Activated naive CD4-positive, alpha-beta T cell treated with anti-CD3 and anti-CD28 coated beads, Interleukin-2, amount 50 U/mL, for 16 hours (primary cell): ENCODE measurements at regions not wholly inside any gene's neighbourhood (a gene's known extent, or its start where the extent isn't known, plus 50 kb on each side); places are given as distances from the start of the nearest gene placed in this dataset.

Experiments
- DNase-seq: peaks from one replicate; pipeline ENCODE4 v3.0.0-alpha.2; 2020

DNA sequence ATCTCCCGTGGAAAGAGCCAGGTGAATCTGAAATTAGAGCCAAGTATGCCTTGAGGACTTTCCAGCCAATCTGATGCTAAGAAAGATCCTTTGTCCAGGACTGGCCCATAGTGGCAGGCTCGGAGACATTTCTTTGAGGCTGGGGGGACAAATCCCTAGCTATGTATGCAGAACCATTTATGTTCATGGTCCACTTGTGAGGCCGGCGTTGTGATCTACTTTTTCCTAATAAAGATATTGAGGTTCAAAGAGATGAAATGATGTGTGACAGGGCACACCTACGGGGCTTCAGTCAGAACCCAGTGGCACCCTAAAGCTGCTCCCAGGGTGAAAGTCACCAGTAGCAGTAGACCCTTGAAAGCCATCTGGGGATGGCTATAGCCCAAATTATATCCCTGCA, 120.3 kb upstream of the MAFB start:
- DNase-seq = no peak

GRCh38 chr20:40810332-40811000, 121.4 kb upstream of the MAFB start:
- DNase-seq = no peak

GRCh38 chr20:40811004-40811403, 122.0 kb upstream of the MAFB start:
- DNase-seq = no peak

GRCh38 chr20:40811660-40812414, 122.8 kb upstream of the MAFB start:
- DNase-seq = no peak

- no peak for DNase-seq
These were observed 123.4 kb upstream of the MAFB start for GRCh38 chr20:40812415-40812925.

DNA sequence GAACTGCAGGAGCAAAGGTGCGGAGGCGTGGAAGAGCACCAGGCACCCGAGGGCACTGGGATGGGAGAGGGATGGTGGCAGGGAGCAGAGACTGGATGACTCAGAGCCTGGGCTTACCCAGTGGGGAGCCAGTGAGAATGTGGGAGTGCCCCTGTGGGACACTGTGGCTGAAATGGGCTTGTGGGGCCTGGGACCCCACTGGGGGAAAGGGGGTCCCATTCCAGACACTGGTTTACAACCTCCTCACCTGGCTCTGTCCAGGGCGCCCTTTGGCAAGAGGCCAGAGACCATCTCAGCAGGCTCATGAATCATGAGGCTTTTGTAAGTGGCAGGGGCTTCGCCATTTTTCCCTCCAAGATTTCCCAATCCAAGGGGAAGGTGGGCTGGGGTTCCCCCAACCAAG, 124.0 kb upstream of the MAFB start:
- no peak for DNase-seq

GRCh38 chr20:40813708-40814630, 124.9 kb upstream of the MAFB start:
- DNase-seq = no peak

- no peak for DNase-seq
These were observed 125.6 kb upstream of the MAFB start for GRCh38 chr20:40814631-40814960.

DNA sequence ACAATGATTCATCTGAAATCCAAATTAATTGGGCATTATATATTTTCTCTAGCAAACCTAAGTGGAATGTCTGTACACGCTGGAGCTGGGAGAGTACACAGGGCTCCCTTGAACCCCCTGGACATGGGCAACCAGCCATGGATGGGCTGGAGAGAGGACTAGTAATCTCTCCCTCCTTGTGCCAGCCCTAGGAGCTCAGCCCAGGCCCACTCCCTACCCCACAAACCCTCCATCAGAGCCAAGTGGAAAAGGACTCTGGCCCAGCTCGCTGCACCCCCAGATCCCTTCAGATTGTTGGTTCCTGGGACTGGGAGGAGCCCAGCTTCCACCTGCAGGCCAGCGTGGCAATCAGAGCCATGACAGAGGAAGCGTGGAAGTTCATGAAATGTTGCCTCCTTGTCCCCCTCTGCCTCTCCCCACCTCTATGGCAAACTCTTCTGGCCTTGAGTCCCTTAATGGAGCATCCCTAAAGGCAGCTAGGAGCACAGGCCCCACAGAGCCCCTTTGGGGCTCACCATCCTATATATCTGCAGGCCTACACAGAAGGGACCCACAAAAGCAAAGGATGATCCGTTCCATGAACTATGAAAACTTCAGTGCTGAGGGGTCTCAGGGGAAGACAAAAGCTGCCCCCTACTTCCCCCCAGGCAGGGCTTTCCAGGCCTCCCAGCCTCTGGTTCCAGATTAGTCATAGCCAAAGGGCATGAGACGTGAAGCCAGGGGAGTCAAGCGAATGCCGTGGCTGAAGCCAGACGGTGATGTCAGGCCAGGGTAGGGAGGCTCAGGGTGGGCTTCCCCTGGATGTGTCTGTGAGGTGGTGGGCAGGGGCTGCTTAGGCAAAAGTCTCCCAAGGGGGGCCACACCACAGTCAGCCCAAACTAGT, 126.4 kb upstream of the MAFB start:
- DNase-seq = no peak

DNA sequence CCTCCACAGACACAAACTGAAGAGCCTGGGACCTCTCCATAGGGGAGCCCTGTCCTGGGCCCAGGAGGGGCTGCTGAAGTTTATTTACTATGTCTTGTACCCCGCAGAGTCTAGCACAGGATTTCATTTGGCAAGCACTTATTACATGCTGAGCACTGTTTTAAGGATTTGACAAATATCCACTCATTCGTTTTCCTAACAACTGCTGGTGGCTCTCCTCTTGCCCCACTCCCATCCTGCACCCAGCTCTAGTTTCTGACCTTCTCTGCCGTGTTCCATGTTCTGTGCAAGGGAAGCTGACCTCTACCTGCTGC, 127.0 kb upstream of the MAFB start:
- no peak for DNase-seq

GRCh38 chr20:40821429-40821828, 132.4 kb upstream of the MAFB start:
- no peak for DNase-seq

GRCh38 chr20:40826699-40827098, 137.7 kb upstream of the MAFB start:
- DNase-seq = no peak

- no peak for DNase-seq
These were observed 146.3 kb upstream of the MAFB start for GRCh38 chr20:40835321-40835720.

GRCh38 chr20:40838509-40838908, 149.5 kb upstream of the MAFB start:
- DNase-seq = no peak

- DNase-seq = no peak
These were observed 154.2 kb upstream of the MAFB start for GRCh38 chr20:40843251-40843650.

- DNase-seq = no peak
These were observed 155.3 kb upstream of the MAFB start for GRCh38 chr20:40844332-40844731.

- no peak for DNase-seq
These were observed 159.1 kb upstream of the MAFB start for GRCh38 chr20:40848096-40848495.

- DNase-seq = no peak
These were observed 159.5 kb upstream of the MAFB start for GRCh38 chr20:40848526-40848925.

DNA sequence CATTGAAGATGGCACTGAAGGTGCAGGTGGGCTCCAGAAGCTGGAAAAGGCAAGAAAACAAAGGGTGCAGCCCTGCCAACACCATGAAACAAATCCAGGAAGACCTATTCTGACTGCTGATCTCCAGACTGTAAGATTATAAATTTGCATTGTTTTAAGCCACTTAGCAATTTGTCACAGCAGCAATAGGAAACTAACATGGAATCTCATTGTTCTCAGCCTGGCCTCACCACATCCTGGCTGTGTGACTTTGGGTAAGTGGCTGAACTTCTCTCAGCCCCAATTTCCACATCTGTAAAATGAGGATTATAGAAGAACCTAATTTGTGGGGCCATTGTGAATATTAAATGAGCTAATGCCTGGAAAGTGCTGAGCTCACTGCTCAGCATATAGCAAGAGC, 160.4 kb upstream of the MAFB start:
- no peak for DNase-seq

DNA sequence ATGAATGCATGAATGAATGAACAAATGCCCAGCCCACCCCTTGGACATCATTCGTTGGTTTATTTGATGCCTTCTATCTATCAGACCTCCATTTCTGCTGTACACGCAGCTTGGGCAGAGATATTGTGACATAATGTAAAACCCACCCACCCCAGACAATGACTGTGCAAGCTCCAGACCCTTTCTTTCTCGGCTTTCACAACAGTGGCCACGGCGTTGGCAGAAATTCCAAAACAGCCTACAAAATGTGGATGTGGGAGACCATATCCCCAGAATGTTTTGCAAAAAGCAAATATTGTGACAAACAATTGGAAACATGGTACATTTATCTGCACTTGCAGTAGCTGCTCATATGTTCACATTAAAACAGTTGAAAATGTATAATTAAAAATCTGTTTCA, 162.0 kb upstream of the MAFB start:
- no peak for DNase-seq

DNA sequence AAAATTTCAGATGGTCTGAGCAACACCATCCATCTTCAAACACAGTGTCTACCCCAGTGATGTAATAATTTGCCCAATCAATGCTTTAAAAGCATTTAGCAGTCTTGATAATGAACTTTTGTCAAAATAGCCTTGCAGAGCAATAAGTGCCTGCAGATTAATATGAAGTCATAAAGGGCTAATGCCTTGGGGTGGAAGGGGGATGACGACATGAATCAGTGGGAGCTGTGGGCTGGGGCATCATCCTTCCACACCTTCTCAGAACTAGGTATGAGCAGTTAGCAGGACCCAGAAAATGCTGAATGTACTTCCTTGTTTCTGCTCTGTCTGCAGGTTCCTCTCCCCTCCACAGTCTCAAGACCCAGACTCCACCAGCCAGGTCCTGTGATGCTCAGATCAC, 166.2 kb upstream of the MAFB start:
- no peak for DNase-seq

GRCh38 chr20:40856653-40857052, 167.6 kb upstream of the MAFB start:
- DNase-seq = no peak

GRCh38 chr20:40860487-40860902, 168.1 kb upstream of the TOP1 start:
- DNase-seq = no peak
